Activated naive CD4-positive, alpha-beta T cell treated with anti-CD3 and anti-CD28 coated beads, Interleukin-2, amount 50 U/mL, for 24 hours (primary cell): ENCODE measurements at regions not wholly inside any gene's neighbourhood (a gene's known extent, or its start where the extent isn't known, plus 50 kb on each side); places are given as distances from the start of the nearest gene placed in this dataset.

Source experiments
- H3K27ac Mint-ChIP-seq: one replicate; pipeline ENCODE4 v1.8.0; 2021; ENCODE audit warnings: mild to moderate bottlenecking, mixed read lengths
- H3K27me3 Mint-ChIP-seq: one replicate; pipeline ENCODE4 v1.8.0; 2021; ENCODE audit warnings: mixed read lengths
- H3K36me3 Mint-ChIP-seq: one replicate; pipeline ENCODE4 v1.8.0; 2021; ENCODE audit warnings: mixed read lengths
- H3K4me1 Mint-ChIP-seq: one replicate; pipeline ENCODE4 v1.8.0; 2021; ENCODE audit warnings: mixed read lengths
- H3K4me3 Mint-ChIP-seq: one replicate; pipeline ENCODE4 v1.8.0; 2021; ENCODE audit warnings: mild to moderate bottlenecking, mixed read lengths
- H3K9me3 Mint-ChIP-seq: one replicate; pipeline ENCODE4 v1.8.0; 2021; ENCODE audit warnings: mixed read lengths

GRCh38 chr14:98262566-98262965, 1009.4 kb downstream of the BCL11B start:
- H3K27ac Mint-ChIP-seq = no peak overlapping the region
- H3K36me3 Mint-ChIP-seq = peaks cover 2% of the 10 kb centered on the region
- peaks cover 11% of the 10 kb centered on the region for H3K9me3 Mint-ChIP-seq
- H3K4me1 Mint-ChIP-seq = peaks cover 30% of the 10 kb centered on the region
- H3K4me3 Mint-ChIP-seq = no peak overlapping the region
- no peaks in the 10 kb centered on the region for H3K27me3 Mint-ChIP-seq

- peak overlapping the region; percentile 1 for H3K27ac Mint-ChIP-seq
- no peak overlapping the region for H3K4me3 Mint-ChIP-seq
- peaks cover 32% of the 10 kb centered on the region for H3K4me1 Mint-ChIP-seq
- H3K9me3 Mint-ChIP-seq = peaks cover 5% of the 10 kb centered on the region
- no peaks in the 10 kb centered on the region for H3K27me3 Mint-ChIP-seq
- H3K36me3 Mint-ChIP-seq = peaks cover 5% of the 10 kb centered on the region
Observed at GRCh38 chr14:98269533-98269932, 1002.5 kb downstream of the BCL11B start.

DNA sequence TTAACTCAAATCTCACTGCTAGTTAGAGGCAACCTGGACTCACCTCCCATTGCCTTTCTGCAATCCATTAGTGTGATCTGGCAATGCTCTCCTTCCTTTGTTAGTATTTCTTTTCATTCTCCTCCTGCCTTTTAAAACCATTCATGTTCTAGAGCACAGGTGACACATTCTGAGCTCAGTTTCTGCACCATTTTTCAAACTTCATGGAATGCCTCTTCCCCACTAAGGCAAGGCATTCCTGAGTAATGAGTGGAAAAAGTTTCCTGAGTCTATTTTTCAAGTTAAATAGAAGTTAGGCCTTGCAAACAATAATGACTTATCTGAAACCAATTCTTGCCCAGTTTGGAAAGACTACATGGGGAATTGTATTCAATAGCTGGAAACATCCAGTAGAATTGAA, 1001.8 kb downstream of the BCL11B start:
- no peak overlapping the region for H3K4me3 Mint-ChIP-seq
- peak overlapping the region; percentile 24 for H3K27ac Mint-ChIP-seq
- H3K4me1 Mint-ChIP-seq = peaks cover 27% of the 10 kb centered on the region
- peaks cover 5% of the 10 kb centered on the region for H3K36me3 Mint-ChIP-seq
- H3K9me3 Mint-ChIP-seq = peaks cover 5% of the 10 kb centered on the region
- no peaks in the 10 kb centered on the region for H3K27me3 Mint-ChIP-seq

DNA sequence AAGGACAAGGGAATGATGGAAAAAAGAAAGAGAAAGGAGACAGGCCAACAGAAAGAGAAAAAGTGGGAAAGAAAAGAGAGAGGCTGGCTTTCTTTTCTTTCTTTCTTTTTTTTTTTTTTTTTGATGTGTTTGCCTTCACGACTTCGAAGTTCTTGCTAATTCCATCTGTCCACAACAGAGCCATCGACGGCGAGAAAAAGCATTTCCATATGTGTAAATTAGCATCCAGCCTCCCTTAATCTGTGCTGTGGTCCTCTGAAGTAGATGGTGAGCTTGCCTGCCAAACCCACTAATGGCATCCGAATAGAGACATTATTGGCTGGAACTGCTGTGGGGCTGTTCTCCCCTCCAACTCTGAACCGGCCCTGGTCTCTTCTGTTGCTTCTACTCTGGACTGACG, 997.4 kb downstream of the BCL11B start:
- Mint-ChIP-seq H3K4me1 (peaks cover 17% of the 10 kb centered on the region), H3K9me3 (no peaks in the 10 kb centered on the region), H3K4me3 (no peak overlapping the region), H3K27ac (no peak overlapping the region), H3K27me3 (no peaks in the 10 kb centered on the region), H3K36me3 (peaks cover 5% of the 10 kb centered on the region)

GRCh38 chr14:98278800-98279199, 993.2 kb downstream of the BCL11B start:
- Mint-ChIP-seq H3K4me3 (no peak overlapping the region), H3K27ac (peak overlapping the region; percentile 43), H3K9me3 (peaks cover 8% of the 10 kb centered on the region), H3K36me3 (peaks cover 6% of the 10 kb centered on the region), H3K4me1 (peaks cover 9% of the 10 kb centered on the region), H3K27me3 (no peaks in the 10 kb centered on the region)

- H3K9me3 Mint-ChIP-seq = peaks cover 8% of the 10 kb centered on the region
Observed at GRCh38 chr14:98280436-98280835, 991.6 kb downstream of the BCL11B start.

GRCh38 chr14:98288825-98289224, 983.2 kb downstream of the BCL11B start:
- no peak overlapping the region for H3K4me3 Mint-ChIP-seq
- H3K27ac Mint-ChIP-seq = no peak overlapping the region
- peaks cover 15% of the 10 kb centered on the region for H3K4me1 Mint-ChIP-seq
- no peaks in the 10 kb centered on the region for H3K9me3 Mint-ChIP-seq
- H3K27me3 Mint-ChIP-seq = no peaks in the 10 kb centered on the region
- no peaks in the 10 kb centered on the region for H3K36me3 Mint-ChIP-seq

More at GRCh38 chr14:98280436-98280835, 991.6 kb downstream of the BCL11B start:
- Mint-ChIP-seq H3K4me1 (peaks cover 9% of the 10 kb centered on the region), H3K4me3 (no peak overlapping the region), H3K27ac (no peak overlapping the region), H3K36me3 (peaks cover 6% of the 10 kb centered on the region), H3K27me3 (no peaks in the 10 kb centered on the region)

DNA sequence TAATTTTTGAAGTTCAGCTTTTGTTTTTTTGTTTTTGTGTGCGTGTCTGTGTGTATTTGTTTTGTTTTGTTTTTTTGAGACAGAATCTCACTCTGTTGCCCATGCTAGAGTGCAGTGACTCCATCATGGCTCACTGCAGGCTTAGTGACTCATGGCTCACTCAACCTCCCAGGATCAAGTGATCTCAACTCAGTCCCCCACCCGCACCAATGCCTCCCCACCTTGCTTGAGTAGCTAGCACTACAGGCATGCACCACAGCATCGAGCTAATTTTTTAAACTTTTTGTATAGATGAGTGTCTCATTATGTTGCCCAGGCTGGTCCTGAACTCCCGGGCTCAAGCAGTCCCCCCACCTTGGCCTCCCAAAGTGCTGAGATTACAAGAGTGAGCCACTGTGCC, 981.4 kb downstream of the BCL11B start:
- Mint-ChIP-seq H3K27ac (no peak overlapping the region), H3K4me3 (no peak overlapping the region), H3K36me3 (no peaks in the 10 kb centered on the region), H3K9me3 (no peaks in the 10 kb centered on the region), H3K27me3 (no peaks in the 10 kb centered on the region), H3K4me1 (peaks cover 15% of the 10 kb centered on the region)

DNA sequence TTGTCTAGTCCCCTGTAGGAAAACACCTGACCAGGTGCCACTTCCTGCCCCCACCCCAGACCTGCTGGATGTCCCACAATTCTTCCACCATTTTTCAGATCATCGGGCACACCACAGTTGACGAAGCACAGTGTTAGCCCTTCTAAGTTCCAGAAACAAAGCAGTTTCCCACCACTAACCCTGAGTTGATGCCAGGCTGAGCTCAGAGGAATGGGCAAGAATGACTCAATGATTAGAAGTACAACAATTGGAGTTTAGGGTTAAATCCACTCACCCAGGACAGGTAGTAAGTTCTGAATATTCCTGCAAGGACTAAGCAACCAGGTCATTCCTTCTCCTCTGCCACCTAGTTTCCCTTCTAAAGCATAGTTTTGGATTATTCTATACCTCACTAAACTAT, 979.8 kb downstream of the BCL11B start:
- Mint-ChIP-seq H3K27ac (no peak overlapping the region), H3K9me3 (no peaks in the 10 kb centered on the region), H3K4me3 (no peak overlapping the region), H3K36me3 (no peaks in the 10 kb centered on the region), H3K27me3 (no peaks in the 10 kb centered on the region), H3K4me1 (peaks cover 10% of the 10 kb centered on the region)

GRCh38 chr14:98293576-98293975, 978.4 kb downstream of the BCL11B start:
- Mint-ChIP-seq H3K27me3 (no peaks in the 10 kb centered on the region), H3K4me1 (peaks cover 10% of the 10 kb centered on the region), H3K36me3 (no peaks in the 10 kb centered on the region), H3K4me3 (no peak overlapping the region), H3K27ac (no peak overlapping the region), H3K9me3 (no peaks in the 10 kb centered on the region)

GRCh38 chr14:98296895-98297294, 975.1 kb downstream of the BCL11B start:
- H3K27ac Mint-ChIP-seq = no peak overlapping the region
- no peaks in the 10 kb centered on the region for H3K27me3 Mint-ChIP-seq
- no peak overlapping the region for H3K4me3 Mint-ChIP-seq
- no peaks in the 10 kb centered on the region for H3K36me3 Mint-ChIP-seq
- H3K4me1 Mint-ChIP-seq = peaks cover 8% of the 10 kb centered on the region
- H3K9me3 Mint-ChIP-seq = peaks cover 5% of the 10 kb centered on the region

DNA sequence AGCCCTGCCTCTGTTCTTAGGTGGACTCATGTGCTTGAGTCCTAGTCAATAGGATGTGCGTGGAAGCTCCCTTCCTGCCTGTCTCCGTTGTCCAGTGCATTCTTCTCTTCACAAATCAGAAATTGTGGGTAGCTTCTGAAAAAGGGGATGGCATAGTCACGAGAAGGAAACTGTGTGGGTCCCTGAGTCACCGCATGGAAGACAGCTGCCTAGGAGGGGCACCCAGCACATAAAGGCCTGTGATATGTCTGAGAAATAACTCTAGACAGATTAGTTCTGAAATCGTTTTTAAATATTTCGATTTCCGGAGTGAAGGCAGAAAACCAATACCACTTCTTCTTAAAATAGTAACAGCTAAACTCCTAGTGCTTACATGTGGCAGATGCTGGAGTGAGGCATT, 974.4 kb downstream of the BCL11B start:
- Mint-ChIP-seq H3K9me3 (peaks cover 10% of the 10 kb centered on the region), H3K4me3 (no peak overlapping the region), H3K27me3 (no peaks in the 10 kb centered on the region), H3K4me1 (peaks cover 11% of the 10 kb centered on the region), H3K36me3 (no peaks in the 10 kb centered on the region), H3K27ac (no peak overlapping the region)

- no peak overlapping the region for H3K27ac Mint-ChIP-seq
- peaks cover 10% of the 10 kb centered on the region for H3K9me3 Mint-ChIP-seq
- no peaks in the 10 kb centered on the region for H3K36me3 Mint-ChIP-seq
- H3K4me1 Mint-ChIP-seq = peaks cover 12% of the 10 kb centered on the region
- no peaks in the 10 kb centered on the region for H3K27me3 Mint-ChIP-seq
- no peak overlapping the region for H3K4me3 Mint-ChIP-seq
Observed at GRCh38 chr14:98298481-98299244, 973.3 kb downstream of the BCL11B start.

DNA sequence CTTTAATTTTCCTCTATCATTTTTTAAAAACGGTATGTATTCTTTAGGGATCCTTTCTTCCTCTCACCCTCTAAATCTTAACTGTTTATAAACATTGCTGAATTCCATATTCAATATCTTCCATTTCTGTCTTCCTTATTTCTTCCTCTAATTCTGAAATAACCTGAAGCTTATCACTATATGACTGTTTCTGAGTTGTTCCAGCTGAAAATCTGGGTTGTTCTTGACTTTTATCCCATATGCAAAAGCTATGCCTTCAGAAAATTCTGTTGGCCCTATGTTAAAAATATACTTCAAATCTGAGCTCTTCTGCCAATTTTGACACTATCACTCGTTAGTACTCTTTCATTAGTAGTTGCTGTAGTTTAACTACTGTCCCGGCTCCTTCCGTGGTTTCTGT, 970.3 kb downstream of the BCL11B start:
- Mint-ChIP-seq H3K27ac (no peak overlapping the region), H3K4me1 (peaks cover 15% of the 10 kb centered on the region), H3K4me3 (no peak overlapping the region), H3K36me3 (no peaks in the 10 kb centered on the region), H3K27me3 (no peaks in the 10 kb centered on the region), H3K9me3 (peaks cover 10% of the 10 kb centered on the region)

GRCh38 chr14:98304574-98304973, 967.4 kb downstream of the BCL11B start:
- peaks cover 10% of the 10 kb centered on the region for H3K9me3 Mint-ChIP-seq
- H3K4me1 Mint-ChIP-seq = peaks cover 16% of the 10 kb centered on the region
- H3K27me3 Mint-ChIP-seq = no peaks in the 10 kb centered on the region
- no peak overlapping the region for H3K27ac Mint-ChIP-seq
- no peaks in the 10 kb centered on the region for H3K36me3 Mint-ChIP-seq
- no peak overlapping the region for H3K4me3 Mint-ChIP-seq

- no peak overlapping the region for H3K4me3 Mint-ChIP-seq
- H3K27ac Mint-ChIP-seq = no peak overlapping the region
- H3K4me1 Mint-ChIP-seq = peaks cover 13% of the 10 kb centered on the region
- no peaks in the 10 kb centered on the region for H3K36me3 Mint-ChIP-seq
- no peaks in the 10 kb centered on the region for H3K27me3 Mint-ChIP-seq
- H3K9me3 Mint-ChIP-seq = no peaks in the 10 kb centered on the region
Observed at GRCh38 chr14:98309591-98309990, 962.4 kb downstream of the BCL11B start.

DNA sequence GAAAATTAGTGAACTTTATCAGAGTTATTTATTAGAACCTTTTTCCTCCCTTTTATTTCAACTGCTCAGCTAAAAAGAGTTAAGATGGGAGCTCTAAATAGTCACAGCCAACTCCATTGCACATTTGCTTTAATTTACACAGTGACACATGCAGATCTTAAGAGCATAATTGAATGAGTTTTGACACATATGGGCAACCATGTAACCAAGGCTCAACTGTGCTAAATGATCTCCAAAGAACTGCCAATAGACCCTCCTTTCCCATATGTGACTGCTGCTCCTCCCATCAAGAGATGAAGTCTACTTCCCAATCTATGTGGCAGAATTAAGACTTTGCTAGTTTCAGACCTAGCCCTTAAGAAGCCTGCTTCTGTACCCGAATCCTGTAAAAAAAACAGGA, 960.0 kb downstream of the BCL11B start:
- peaks cover 8% of the 10 kb centered on the region for H3K4me1 Mint-ChIP-seq
- H3K27ac Mint-ChIP-seq = no peak overlapping the region
- H3K27me3 Mint-ChIP-seq = no peaks in the 10 kb centered on the region
- no peaks in the 10 kb centered on the region for H3K36me3 Mint-ChIP-seq
- no peak overlapping the region for H3K4me3 Mint-ChIP-seq
- no peaks in the 10 kb centered on the region for H3K9me3 Mint-ChIP-seq
